ENCODE measurements at regions not wholly inside any gene's neighbourhood (a gene's known extent, or its start where the extent isn't known, plus 50 kb on each side); places are given as distances from the start of the nearest gene placed in this dataset.

DNA sequence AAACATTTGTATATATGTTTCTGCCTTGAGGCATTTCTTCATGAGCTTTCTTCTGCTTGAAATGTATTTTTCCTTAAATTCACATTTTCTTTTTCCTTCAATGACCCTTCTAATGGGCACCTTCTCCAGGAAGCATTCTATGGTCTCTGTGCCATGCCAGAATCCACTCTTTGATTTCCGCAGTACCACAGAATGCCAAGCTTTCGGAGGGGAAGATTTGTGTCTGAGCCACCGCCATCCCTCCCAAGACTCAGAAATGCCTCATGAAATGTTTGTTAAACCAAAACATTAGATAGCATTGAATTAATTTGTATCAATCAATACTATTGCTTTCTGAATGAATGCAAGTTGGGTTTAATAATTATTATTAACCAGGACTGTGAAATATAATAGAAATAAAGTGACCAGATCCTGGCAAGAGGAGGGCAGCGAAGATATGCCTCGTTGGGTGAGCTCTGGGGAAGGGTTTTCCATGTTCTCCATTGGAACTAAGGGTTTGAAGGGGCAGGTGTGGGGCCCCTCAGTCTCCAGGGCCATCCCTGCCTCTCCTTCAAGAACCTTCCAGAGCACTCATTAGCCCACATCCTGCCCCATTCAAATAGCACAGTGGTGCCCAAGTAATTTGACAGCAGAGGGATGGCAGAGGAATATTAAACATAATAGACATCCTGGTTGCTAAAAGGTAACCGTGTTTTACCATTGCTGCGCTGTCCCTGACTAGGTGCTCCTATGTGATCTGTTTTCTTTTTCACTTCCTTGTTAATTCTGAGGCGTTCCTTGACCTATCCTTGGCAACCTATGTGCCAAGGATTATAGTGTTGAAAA is 189.6 kb downstream of the MYCN start:
- Mint-ChIP-seq H3K27ac (ENCODE audit: unreplicated experiment) (no peak overlapping the region), H3K4me3 (ENCODE audit: unreplicated experiment) (no peak overlapping the region), H3K27me3 (ENCODE audit: unreplicated experiment) (no peaks in the 10 kb centered on the region), H3K9me3 (ENCODE audit: unreplicated experiment) (peaks cover 22% of the 10 kb centered on the region), H3K4me1 (ENCODE audit: unreplicated experiment) (no peaks in the 10 kb centered on the region), H3K36me3 (ENCODE audit: unreplicated experiment) (no peaks in the 10 kb centered on the region)
- peak; percentile 34 for DNase-seq (ENCODE audit: extremely low spot score, unreplicated experiment)
- TF ChIP-seq, protein P1, sequence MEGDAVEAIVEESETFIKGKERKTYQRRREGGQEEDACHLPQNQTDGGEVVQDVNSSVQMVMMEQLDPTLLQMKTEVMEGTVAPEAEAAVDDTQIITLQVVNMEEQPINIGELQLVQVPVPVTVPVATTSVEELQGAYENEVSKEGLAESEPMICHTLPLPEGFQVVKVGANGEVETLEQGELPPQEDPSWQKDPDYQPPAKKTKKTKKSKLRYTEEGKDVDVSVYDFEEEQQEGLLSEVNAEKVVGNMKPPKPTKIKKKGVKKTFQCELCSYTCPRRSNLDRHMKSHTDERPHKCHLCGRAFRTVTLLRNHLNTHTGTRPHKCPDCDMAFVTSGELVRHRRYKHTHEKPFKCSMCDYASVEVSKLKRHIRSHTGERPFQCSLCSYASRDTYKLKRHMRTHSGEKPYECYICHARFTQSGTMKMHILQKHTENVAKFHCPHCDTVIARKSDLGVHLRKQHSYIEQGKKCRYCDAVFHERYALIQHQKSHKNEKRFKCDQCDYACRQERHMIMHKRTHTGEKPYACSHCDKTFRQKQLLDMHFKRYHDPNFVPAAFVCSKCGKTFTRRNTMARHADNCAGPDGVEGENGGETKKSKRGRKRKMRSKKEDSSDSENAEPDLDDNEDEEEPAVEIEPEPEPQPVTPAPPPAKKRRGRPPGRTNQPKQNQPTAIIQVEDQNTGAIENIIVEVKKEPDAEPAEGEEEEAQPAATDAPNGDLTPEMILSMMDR (IDR thresholded peaks at IDR 0.05) = no peak

DNA sequence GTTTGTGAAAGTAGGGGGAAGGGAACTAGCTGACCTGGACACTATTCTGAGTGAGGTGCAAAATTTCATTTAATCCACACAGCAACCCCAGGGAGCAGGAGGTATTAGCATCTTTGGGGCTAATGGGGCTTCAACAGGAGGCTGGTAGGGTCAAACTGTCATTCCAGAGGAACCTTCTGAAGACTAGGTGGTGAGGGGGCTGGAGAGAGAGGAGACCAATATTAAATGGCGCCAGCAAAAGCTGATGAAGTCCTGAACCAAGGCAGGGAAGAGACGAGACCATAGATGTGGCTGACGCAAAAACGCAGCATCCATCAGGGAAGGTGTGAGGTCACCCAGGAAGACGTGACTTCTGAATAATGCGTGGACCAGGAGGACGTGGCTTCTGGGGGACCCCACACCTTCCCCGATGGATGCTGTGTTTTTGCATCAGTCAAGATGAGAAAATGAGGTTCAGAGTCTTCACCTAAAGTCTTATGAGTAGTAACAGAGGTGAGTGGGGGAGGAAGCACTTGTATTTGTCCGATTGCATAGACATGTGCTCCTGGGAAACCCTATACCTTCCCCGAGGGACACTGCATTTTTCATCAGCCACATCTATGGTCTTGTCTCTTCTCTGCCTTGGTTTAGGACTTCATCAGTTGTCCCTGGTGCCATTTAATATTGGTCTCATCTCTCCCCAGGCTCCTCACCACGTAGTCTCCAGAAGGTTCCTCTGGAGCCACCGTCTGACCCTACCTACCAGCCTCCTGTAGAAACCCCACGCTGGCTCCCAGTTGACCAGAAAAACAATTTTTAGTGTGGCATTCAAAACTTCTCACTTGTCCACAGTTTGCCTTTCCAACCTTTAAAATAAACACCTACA is 188.6 kb downstream of the MYCN start:
- TF ChIP-seq, protein P1 (IDR thresholded peaks at IDR 0.05) = no peak
- DNase-seq (ENCODE audit: extremely low spot score, unreplicated experiment) = peak; percentile 44
- Mint-ChIP-seq H3K9me3 (ENCODE audit: unreplicated experiment) (peaks cover 22% of the 10 kb centered on the region), H3K27me3 (ENCODE audit: unreplicated experiment) (no peaks in the 10 kb centered on the region), H3K36me3 (ENCODE audit: unreplicated experiment) (no peaks in the 10 kb centered on the region), H3K4me3 (ENCODE audit: unreplicated experiment) (no peak overlapping the region), H3K27ac (ENCODE audit: unreplicated experiment) (no peak overlapping the region), H3K4me1 (ENCODE audit: unreplicated experiment) (no peaks in the 10 kb centered on the region)

DNA sequence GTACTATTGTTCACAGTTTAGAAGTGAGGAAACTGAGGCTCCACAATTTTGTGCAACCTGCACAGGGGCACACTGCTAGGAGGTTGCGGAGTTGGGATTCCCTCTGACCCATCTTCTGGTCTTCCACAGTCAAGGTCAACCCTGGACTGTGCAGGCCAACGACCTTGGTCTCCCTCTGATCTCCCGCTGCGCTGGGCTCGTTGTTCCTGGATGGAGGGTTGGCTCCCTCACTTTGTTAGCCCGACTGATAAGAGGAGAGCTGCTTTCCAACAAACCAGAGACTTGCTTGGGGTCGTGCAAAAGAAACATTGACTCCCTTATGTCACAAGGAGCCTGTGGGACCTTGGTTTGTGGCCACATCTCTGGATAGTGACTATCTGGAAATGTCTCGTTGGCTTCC is 187.6 kb downstream of the MYCN start:
- peak; percentile 81 for DNase-seq (ENCODE audit: extremely low spot score, unreplicated experiment)
- Mint-ChIP-seq H3K9me3 (ENCODE audit: unreplicated experiment) (peaks cover 22% of the 10 kb centered on the region), H3K27ac (ENCODE audit: unreplicated experiment) (no peak overlapping the region), H3K27me3 (ENCODE audit: unreplicated experiment) (no peaks in the 10 kb centered on the region), H3K4me1 (ENCODE audit: unreplicated experiment) (no peaks in the 10 kb centered on the region), H3K4me3 (ENCODE audit: unreplicated experiment) (no peak overlapping the region), H3K36me3 (ENCODE audit: unreplicated experiment) (no peaks in the 10 kb centered on the region)
- TF ChIP-seq, protein P1 (IDR thresholded peaks at IDR 0.05) = no peak

DNA sequence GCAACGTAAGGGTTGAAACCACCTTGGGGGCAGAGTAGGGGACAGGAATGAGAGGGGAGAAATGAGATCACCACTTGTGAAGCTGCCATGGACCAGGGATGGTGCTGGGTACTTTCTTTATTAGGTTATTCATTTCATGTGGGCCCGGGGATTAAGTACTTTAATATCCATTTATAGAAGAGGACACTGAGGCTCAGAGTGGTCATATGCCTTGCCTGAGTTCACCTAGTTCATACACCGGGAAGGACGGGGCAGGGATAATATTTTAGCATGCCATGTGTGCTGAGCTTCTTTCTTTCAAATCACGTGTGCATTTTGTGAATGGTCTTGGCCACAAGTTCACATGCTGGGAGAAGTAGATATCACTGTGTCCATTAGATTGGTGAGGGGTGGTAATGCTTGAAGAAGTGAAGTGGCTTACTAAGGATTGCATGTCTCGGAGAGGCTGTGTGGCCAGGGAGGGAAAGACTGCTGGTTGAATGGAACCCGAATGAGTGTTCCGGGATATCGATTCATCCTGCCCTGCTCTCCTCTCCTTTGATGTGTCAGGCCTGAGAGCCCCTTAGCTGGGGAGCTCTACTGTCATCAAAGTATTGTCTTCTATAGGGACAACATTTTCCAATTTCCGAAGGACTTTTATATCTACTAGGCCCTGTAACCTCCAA is 187.1 kb downstream of the MYCN start:
- Mint-ChIP-seq H3K36me3 (ENCODE audit: unreplicated experiment) (no peaks in the 10 kb centered on the region), H3K4me1 (ENCODE audit: unreplicated experiment) (no peaks in the 10 kb centered on the region), H3K27ac (ENCODE audit: unreplicated experiment) (no peak overlapping the region), H3K4me3 (ENCODE audit: unreplicated experiment) (no peak overlapping the region), H3K9me3 (ENCODE audit: unreplicated experiment) (peaks cover 22% of the 10 kb centered on the region), H3K27me3 (ENCODE audit: unreplicated experiment) (no peaks in the 10 kb centered on the region)
- DNase-seq (ENCODE audit: extremely low spot score, unreplicated experiment) = peak; percentile 44
- TF ChIP-seq, protein P1 (IDR thresholded peaks at IDR 0.05) = no peak

All from osteocyte (in vitro differentiated cells).